Heart left ventricle (tissue), 16 donors: ENCODE measurements at regions not wholly inside any gene's neighbourhood (a gene's known extent, or its start where the extent isn't known, plus 50 kb on each side); places are given as distances from the start of the nearest gene placed in this dataset.
A peak's percentile ranks its signal among the peaks of the same experiment; 100 is the strongest.

Source experiments
- ATAC-seq, 4 donors: fragments of 200-7000 bp; cut with Tn5 transposase; one replicate each; pipeline ENCODE4 v1.9.1; 2020 to 2022; ENCODE audit warnings: moderate library complexity in 4 of 4, mild to moderate bottlenecking in 3 of 4, moderate number of reproducible peaks in 1 of 4
- DNase-seq, 5 donors: peaks; one replicate each; pipeline ENCODE4 v3.0.0-alpha.2; 2020
- H3K27ac ChIP-seq, 12 donors: fragments of 200-600 bp; sonication (generic) in 4 of 12; one replicate each; pipeline versions ENCODE4 v1.5.0 to v1.8.0; 2016 to 2022; ENCODE audit warnings: mild to moderate bottlenecking in 2 of 12
- H3K27me3 ChIP-seq, 9 donors: fragments of 200-600 bp; sonication (generic) in 2 of 9; one replicate each; pipeline versions ENCODE4 v1.5.1 to v1.8.0; 2016 to 2022; ENCODE audit warnings: mild to moderate bottlenecking in 3 of 9
- H3K36me3 ChIP-seq, 9 donors: fragments of 200-600 bp; sonication (generic) in 2 of 9; one replicate each; pipeline versions ENCODE4 v1.5.0 to v1.8.0; 2018 to 2022; ENCODE audit warnings: mild to moderate bottlenecking in 2 of 9
- H3K4me1 ChIP-seq, 12 donors: fragments of 200-600 bp; sonication (generic) in 4 of 12; one replicate each; pipeline versions ENCODE4 v1.5.0 to v1.8.0; 2016 to 2022; ENCODE audit warnings: mild to moderate bottlenecking in 3 of 12
- H3K4me3 ChIP-seq, 12 donors: fragments of 200-600 bp; sonication (generic) in 4 of 12; one replicate each; pipeline versions ENCODE4 v1.5.0 to v1.8.0; 2017 to 2022; ENCODE audit warnings: mild to moderate bottlenecking in 9 of 12, moderate library complexity in 4 of 12
- H3K9me3 ChIP-seq, 12 donors: fragments of 200-600 bp; sonication (generic) in 4 of 12; one replicate each; pipeline versions ENCODE4 v1.5.0 to v1.8.0; 2016 to 2022; ENCODE audit warnings: mild to moderate bottlenecking in 1 of 12
- CTCF ChIP-seq, 12 donors: fragments of 200-600 bp; sonication (generic) in 4 of 12; IDR thresholded peaks; one replicate each; pipeline versions ENCODE4 v1.5.0 to v1.8.0; 2018 to 2022; ENCODE audit warnings: antibody characterized with exemption in 12 of 12, mild to moderate bottlenecking in 5 of 12
- POLR2A ChIP-seq, 2 donors: fragments of 450-650 bp; IDR thresholded peaks; one replicate each; pipeline ENCODE4 v1.6.1; 2017; ENCODE audit warnings: antibody characterized with exemption in 2 of 2, mild to moderate bottlenecking in 2 of 2, moderate library complexity in 2 of 2
- WGBS, 4 donors: extraction: QIAGEN DNeasy Blood & Tissue Kit in 2 of 4; methylation state at CpG; one replicate each; pipeline versions ENCODE4 v1.1.5 to v1.1.7; 2013 to 2018; 5-methylcytosine and 5-hydroxymethylcytosine counted together
- intact Hi-C, 10 donors: fragments of 100-400 bp; cut with DNase I; formaldehyde crosslinking; loops; one replicate each; pipeline versions ENCODE4 v1.11.1 to v1.14.2; 2022
- donor health status: ischemic (EF 13 %, LVEDD 7.1; RV severe dilation, severe dysfunction).
- donor health status: healthy with polysubstance abuse.
- donor health status: DM: no; HTN: yes; CAD: no.
- donor health status: DM: no; HTN: no; CAD: no.
- donor health status: ischemic (EF 25% LVEDD 6.9; RV normal size, moderate dysfunction).
- donor health status: ischemic (EF 25% LVEDD 5.7; RV mildly dilated, moderate dysfunction).
- donor health status: healthy.
- donor health status: DM: yes; HTN: yes; CAD: no.
- donor health status: ischemic (EF 35%, LVEDD 5.7; RV mildly dilated, moderate dysfunction).
- donor health status: nonischemic (EF 11% LVEDD 7.7; RV severe dilation, severe dysfunction).
- donor health status: DM: yes; HTN: yes; CAD: no.
- donor health status: PGD.
- donor health status: ischemic (EF 29% LVEDD 5.4; RV normal size, mild dysfunction).
- donor health status: nonischemic (EF 23%, LVEDD 6.1; RV moderate dilation, normal function).

GRCh38 chr1:234853906-234854644 is 244.1 kb upstream of the IRF2BP2 start:
- WGBS, 4 donors, result 82 to 87% (median 85%) methylated on average over 6 of the region's 6 CpGs
- ATAC-seq, result peak in 2 of 4 donors; percentile 17 to 34
- peak overlapping the region in 1 of 12 donors; percentile 65 for H3K27ac ChIP-seq

GRCh38 chr1:234852659-234853058 is 242.7 kb upstream of the IRF2BP2 start:
- ATAC-seq (no peak), DNase-seq (no peak)
- no peak overlapping the region for H3K4me3 ChIP-seq
- H3K4me1 ChIP-seq, result peaks cover 0 to 53% (median 3%) of the 10 kb centered on the region in 12 donors
- H3K36me3 ChIP-seq, result no peaks in the 10 kb centered on the region
- TF ChIP-seq POLR2A (IDR thresholded peaks at IDR 0.05), result no peak
- TF ChIP-seq CTCF (IDR thresholded peaks at IDR 0.05), result no peak
- no peak overlapping the region for H3K27ac ChIP-seq
- no peaks in the 10 kb centered on the region for H3K27me3 ChIP-seq
- 97 to 99% (median 98%) methylated on average over 3 of the region's 3 CpGs for WGBS, 4 donors
- H3K9me3 ChIP-seq, result no peaks in the 10 kb centered on the region
- intact Hi-C loops, result no loop called here

More at GRCh38 chr1:234853906-234854644, 244.1 kb upstream of the IRF2BP2 start:
- Histone ChIP-seq H3K4me1 (peaks cover 0 to 45% (median 4%) of the 10 kb centered on the region in 12 donors), H3K36me3 (no peaks in the 10 kb centered on the region), H3K4me3 (no peak overlapping the region), H3K27me3 (no peaks in the 10 kb centered on the region), H3K9me3 (no peaks in the 10 kb centered on the region)
- no peak for DNase-seq
- intact Hi-C loops, result no loop called here
- TF ChIP-seq CTCF (IDR thresholded peaks at IDR 0.05) (no peak), POLR2A (IDR thresholded peaks at IDR 0.05) (no peak)

GRCh38 chr1:234851450-234852438 is 241.8 kb upstream of the IRF2BP2 start:
- Histone ChIP-seq H3K4me3 (no peak overlapping the region), H3K27me3 (no peaks in the 10 kb centered on the region), H3K4me1 (peaks cover 0 to 53% (median 0%) of the 10 kb centered on the region in 12 donors), H3K27ac (peak overlapping the region in 1 of 12 donors; percentile 63), H3K9me3 (no peaks in the 10 kb centered on the region), H3K36me3 (no peaks in the 10 kb centered on the region)
- TF ChIP-seq CTCF (IDR thresholded peaks at IDR 0.05), result no peak
- no peak for TF ChIP-seq POLR2A (IDR thresholded peaks at IDR 0.05)
- ATAC-seq (peak; percentile 31 to 76 (median 44)), DNase-seq (peak in 1 of 5 donors; percentile 46)
- intact Hi-C loops, result no loop called here
- 73 to 75% (median 75%) methylated on average over 9 of the region's 9 CpGs for WGBS, 4 donors

- WGBS, 4 donors, result 77 to 87% (median 84%) methylated on average over 8 of the region's 8 CpGs
- H3K4me3 ChIP-seq, result no peak overlapping the region
- no peaks in the 10 kb centered on the region for H3K36me3 ChIP-seq
- peak overlapping the region in 1 of 12 donors; percentile 82 for H3K27ac ChIP-seq
- DNase-seq (no peak), ATAC-seq (no peak)
- no peaks in the 10 kb centered on the region for H3K27me3 ChIP-seq
- no peaks in the 10 kb centered on the region for H3K9me3 ChIP-seq
- TF ChIP-seq CTCF (IDR thresholded peaks at IDR 0.05), result no peak
- TF ChIP-seq POLR2A (IDR thresholded peaks at IDR 0.05), result no peak
- H3K4me1 ChIP-seq, result peaks cover 0 to 65% (median 6%) of the 10 kb centered on the region in 12 donors
- intact Hi-C loops, result no loop called here
Observed at GRCh38 chr1:234849832-234850231, 239.9 kb upstream of the IRF2BP2 start.
